Pancreas (tissue), 10 donors: ENCODE measurements at regions not wholly inside any gene's neighbourhood (a gene's known extent, or its start where the extent isn't known, plus 50 kb on each side); places are given as distances from the start of the nearest gene placed in this dataset.

Experiments used
- ATAC-seq, 4 donors: fragments of 200-7000 bp; cut with Tn5 transposase; one replicate each; pipeline versions ENCODE4 v1.8.0 to v1.9.1; 2020; ENCODE audit warnings: mild to moderate bottlenecking in 4 of 4, moderate library complexity in 4 of 4
- DNase-seq, 6 donors: peaks; one replicate each; pipeline ENCODE4 v3.0.0-alpha.2; 2020
- FAIRE-seq: peaks from 2 replicates; lab custom pipeline; 2012; peaks lifted over from hg19 to GRCh38; lab: Jason Lieb, UNC
- H3K27ac ChIP-seq, 4 donors: fragments of 200-600 bp; sonication (generic); 1 replicate in 3 of 4; 2 replicates in 1 of 4; pipeline versions ENCODE4 v1.5.0 to v1.8.0; 2020
- H3K27me3 ChIP-seq, 4 donors: fragments of 200-600 bp; one replicate each; pipeline ENCODE4 v1.8.0; 2021
- H3K36me3 ChIP-seq, 3 donors: fragments of 200-600 bp; sonication (generic) in 1 of 3; one replicate each; pipeline versions ENCODE4 v1.5.0 to v1.8.0; 2020 to 2021
- H3K4me1 ChIP-seq, 3 donors: fragments of 200-600 bp; one replicate each; pipeline ENCODE4 v1.8.0; 2021
- H3K4me3 ChIP-seq, 4 donors: fragments of 200-600 bp; sonication (generic) in 2 of 4; one replicate each; pipeline versions ENCODE4 v1.5.0 to v1.8.0; 2020 to 2021
- H3K9me3 ChIP-seq, 4 donors: fragments of 200-600 bp; one replicate each; pipeline ENCODE4 v1.8.0; 2021
- CTCF ChIP-seq, 4 donors: fragments of 200-600 bp; sonication (generic) in 3 of 4; IDR thresholded peaks; one replicate each; pipeline versions ENCODE4 v1.5.0 to v1.8.0; 2021; ENCODE audit warnings: antibody characterized with exemption in 4 of 4
- WGBS, 2 donors: extraction: QIAGEN DNeasy Blood & Tissue Kit; methylation state at CpG; one replicate each; pipeline ENCODE4 v1.1.7; 2013; 5-methylcytosine and 5-hydroxymethylcytosine counted together
- intact Hi-C, 3 donors: fragments of 100-400 bp; cut with DNase I; formaldehyde crosslinking; loops; one replicate each; pipeline versions ENCODE4 v1.11.1 to v1.14.2; 2022
- donor health status: healthy with polysubstance abuse.
- donor health status: DM: no; HTN: no; CAD: no; lungs with moderate emphysema.
- donor health status: DM: no; HTN: no; CAD: no.
- donor health status: control.
- donor health status: control.
- donor health status: Bipolar disorder and iron deficiency.
- donor health status: DM: yes; HTN: yes; CAD: no.
- donor health status: DM: no; HTN: no; CAD: no.
- donor health status: DM: no; HTN: no; CAD: no.
- donor health status: DM: yes; HTN: yes; CAD: no.

- H3K4me1 ChIP-seq: no peaks in the 10 kb centered on the region
- H3K27me3 ChIP-seq: no peaks in the 10 kb centered on the region
- no peak overlapping the region for H3K4me3 ChIP-seq
- no peaks in the 10 kb centered on the region for H3K36me3 ChIP-seq
- intact Hi-C loops: no loop called here
- no peak for TF ChIP-seq CTCF (IDR thresholded peaks at IDR 0.05)
- ATAC-seq (no peak), FAIRE-seq (no peak), DNase-seq (no peak)
- 74 to 81% methylated on average over 8 of the region's 8 CpGs for WGBS, 2 donors
- no peaks in the 10 kb centered on the region for H3K9me3 ChIP-seq
- no peak overlapping the region for H3K27ac ChIP-seq
These were observed 77.8 kb upstream of the LINC01488 start for GRCh38 chr11:69403556-69404215.

GRCh38 chr11:69406060-69406459 lies 75.4 kb upstream of the LINC01488 start:
- H3K9me3 ChIP-seq: no peaks in the 10 kb centered on the region
- no peaks in the 10 kb centered on the region for H3K4me1 ChIP-seq
- ATAC-seq (no peak), DNase-seq (no peak), FAIRE-seq (no peak)
- no peak overlapping the region for H3K4me3 ChIP-seq
- no peaks in the 10 kb centered on the region for H3K27me3 ChIP-seq
- H3K27ac ChIP-seq: no peak overlapping the region
- intact Hi-C loops: no loop called here
- no peak for TF ChIP-seq CTCF (IDR thresholded peaks at IDR 0.05)
- H3K36me3 ChIP-seq: no peaks in the 10 kb centered on the region
- 76% methylated on average over 3 of the region's 3 CpGs for WGBS, 2 donors

- no peak for ATAC-seq
- no peak for FAIRE-seq
- Histone ChIP-seq H3K9me3 (no peaks in the 10 kb centered on the region), H3K27me3 (no peaks in the 10 kb centered on the region), H3K27ac (no peak overlapping the region), H3K36me3 (no peaks in the 10 kb centered on the region), H3K4me3 (no peak overlapping the region), H3K4me1 (no peaks in the 10 kb centered on the region)
- TF ChIP-seq CTCF (IDR thresholded peaks at IDR 0.05): no peak
- intact Hi-C loops: no loop called here
- no peak for DNase-seq
- 57 to 63% methylated on average over 12 to 13 of the region's 13 CpGs for WGBS, 2 donors
These were observed 71.4 kb upstream of the LINC01488 start for GRCh38 chr11:69409812-69410645.

- ATAC-seq (no peak), DNase-seq (no peak), FAIRE-seq (no peak)
- Histone ChIP-seq H3K27ac (no peak overlapping the region), H3K4me3 (no peak overlapping the region), H3K4me1 (no peaks in the 10 kb centered on the region), H3K27me3 (no peaks in the 10 kb centered on the region), H3K9me3 (no peaks in the 10 kb centered on the region), H3K36me3 (no peaks in the 10 kb centered on the region)
- WGBS, 2 donors: 82 to 83% methylated on average over 8 of the region's 8 CpGs
- TF ChIP-seq CTCF (IDR thresholded peaks at IDR 0.05): no peak
- intact Hi-C loops: no loop called here
These were observed 70.1 kb upstream of the LINC01488 start for GRCh38 chr11:69411257-69411924.
